ENCODE measurements at regions not wholly inside any gene's neighbourhood (a gene's known extent, or its start where the extent isn't known, plus 50 kb on each side); places are given as distances from the start of the nearest gene placed in this dataset.

DNA sequence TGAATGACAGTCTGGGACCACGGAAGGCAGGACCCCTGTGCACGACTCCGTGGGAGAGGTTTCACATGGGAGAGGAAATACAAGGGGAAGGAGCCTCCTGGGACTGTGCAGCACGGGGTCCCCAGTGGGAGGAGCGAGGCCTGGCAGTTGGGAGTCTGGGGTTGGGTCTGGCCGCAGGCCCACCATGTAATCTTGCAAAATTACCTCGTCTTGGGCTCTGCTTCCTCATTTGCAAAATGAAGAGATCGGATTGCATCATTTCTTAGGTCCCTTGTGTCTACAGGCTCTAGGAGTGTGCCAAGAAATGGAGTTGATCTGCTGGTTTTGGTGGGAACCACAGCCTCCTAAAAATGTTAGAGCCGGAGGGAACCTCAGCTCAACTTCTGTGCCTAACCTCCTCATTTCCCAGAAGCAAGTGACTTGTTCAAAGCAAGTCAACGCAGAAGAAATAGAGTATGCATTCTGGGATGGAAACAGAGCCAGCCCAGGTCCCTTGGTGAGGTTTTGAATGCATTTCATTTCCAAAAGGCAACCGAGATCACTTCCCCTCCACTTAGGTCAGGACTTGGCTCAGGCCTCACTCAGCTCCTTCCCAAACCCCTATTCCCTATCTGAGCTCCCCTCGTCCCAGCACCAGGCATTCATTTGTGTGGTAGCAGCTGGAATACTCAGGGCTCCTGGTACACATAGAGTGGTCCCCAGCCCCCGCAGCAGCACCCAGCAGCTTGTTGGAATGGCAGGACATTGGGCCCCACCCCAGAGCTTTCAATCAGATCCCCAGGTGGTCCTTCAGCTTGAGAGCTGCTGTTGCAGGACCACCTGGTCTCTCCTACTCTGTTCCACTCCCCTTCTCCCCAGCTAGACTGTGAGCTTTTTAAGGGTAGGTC, 267.7 kb downstream of the XXYLT1 start:
- TF ChIP-seq, protein P1, sequence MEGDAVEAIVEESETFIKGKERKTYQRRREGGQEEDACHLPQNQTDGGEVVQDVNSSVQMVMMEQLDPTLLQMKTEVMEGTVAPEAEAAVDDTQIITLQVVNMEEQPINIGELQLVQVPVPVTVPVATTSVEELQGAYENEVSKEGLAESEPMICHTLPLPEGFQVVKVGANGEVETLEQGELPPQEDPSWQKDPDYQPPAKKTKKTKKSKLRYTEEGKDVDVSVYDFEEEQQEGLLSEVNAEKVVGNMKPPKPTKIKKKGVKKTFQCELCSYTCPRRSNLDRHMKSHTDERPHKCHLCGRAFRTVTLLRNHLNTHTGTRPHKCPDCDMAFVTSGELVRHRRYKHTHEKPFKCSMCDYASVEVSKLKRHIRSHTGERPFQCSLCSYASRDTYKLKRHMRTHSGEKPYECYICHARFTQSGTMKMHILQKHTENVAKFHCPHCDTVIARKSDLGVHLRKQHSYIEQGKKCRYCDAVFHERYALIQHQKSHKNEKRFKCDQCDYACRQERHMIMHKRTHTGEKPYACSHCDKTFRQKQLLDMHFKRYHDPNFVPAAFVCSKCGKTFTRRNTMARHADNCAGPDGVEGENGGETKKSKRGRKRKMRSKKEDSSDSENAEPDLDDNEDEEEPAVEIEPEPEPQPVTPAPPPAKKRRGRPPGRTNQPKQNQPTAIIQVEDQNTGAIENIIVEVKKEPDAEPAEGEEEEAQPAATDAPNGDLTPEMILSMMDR (IDR thresholded peaks at IDR 0.05): no peak

DNA sequence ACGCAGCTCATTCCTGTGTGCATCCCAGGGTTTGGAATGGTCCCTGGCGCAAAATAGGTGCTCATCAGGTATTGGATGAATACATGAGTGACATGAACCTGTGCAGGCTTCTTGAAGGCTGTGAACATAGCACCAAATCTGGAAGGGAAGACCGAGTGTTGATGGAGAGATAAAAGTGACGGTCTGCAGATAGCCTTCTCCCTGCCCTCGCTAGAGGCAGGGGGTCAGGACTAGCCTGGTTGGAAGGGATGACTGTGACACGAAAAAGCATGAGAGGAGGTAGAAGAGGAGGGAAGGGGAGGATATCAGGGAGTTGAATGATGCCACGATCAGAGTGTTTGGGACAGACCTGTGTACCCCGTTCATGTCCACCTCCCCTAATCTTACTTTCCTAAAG, 267.1 kb downstream of the XXYLT1 start:
- TF ChIP-seq, protein P1 (IDR thresholded peaks at IDR 0.05): no peak

DNA sequence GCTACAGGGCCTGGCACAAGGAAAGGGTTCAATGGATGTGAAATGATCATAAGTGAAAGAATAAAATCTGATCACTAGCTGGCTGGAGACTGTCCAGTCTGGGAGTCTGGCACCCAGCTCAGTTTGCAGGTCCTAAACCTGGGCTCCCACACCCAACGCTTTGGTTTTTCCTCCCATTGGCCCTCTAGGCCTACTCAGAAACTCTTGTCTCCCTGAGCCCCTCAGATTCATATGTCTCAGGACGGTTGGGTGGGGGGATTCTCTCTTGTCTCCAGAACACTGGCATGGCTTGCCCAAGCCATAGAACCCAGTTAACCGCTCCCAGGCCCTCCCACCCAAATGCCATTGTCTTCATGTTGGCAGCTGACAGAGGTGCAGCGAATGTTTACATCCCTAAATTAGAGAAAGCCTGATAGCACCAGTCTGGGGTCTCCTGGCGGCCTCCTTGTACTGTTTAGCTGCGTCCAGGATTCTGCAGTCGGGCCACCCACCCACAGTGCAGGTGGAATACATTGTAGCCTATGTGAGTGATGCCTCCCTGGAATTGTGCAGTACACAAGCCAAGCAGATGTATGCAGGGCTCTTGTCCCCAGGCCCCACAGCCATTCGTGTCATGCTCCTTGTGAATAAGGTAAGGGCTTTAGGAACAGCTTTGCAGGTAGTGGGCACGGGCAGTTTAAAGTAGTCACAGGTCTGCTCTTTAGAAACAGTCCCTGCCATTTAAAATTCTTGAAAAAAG, 266.3 kb downstream of the XXYLT1 start:
- TF ChIP-seq, protein P1 (IDR thresholded peaks at IDR 0.05): no peak

DNA sequence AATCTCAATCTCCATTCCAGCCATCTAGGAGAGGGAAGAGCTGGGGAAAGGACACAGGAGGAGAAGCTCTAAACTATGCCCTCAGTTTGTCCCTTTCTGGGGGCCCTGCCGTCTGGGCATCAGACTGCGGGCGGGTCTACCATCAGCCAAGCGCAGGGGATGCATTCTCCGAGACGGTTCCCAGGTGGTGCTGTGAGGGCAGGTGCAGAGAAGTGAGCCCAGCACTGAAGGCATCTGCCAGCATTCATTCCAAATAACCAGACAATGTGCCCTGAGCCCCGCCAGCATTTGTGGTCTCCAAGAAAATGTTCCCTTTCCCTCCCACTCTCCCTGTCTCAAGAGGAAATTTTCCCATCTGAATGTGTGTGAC, 265.7 kb downstream of the XXYLT1 start:
- TF ChIP-seq, protein P1 (IDR thresholded peaks at IDR 0.05): no peak

DNA sequence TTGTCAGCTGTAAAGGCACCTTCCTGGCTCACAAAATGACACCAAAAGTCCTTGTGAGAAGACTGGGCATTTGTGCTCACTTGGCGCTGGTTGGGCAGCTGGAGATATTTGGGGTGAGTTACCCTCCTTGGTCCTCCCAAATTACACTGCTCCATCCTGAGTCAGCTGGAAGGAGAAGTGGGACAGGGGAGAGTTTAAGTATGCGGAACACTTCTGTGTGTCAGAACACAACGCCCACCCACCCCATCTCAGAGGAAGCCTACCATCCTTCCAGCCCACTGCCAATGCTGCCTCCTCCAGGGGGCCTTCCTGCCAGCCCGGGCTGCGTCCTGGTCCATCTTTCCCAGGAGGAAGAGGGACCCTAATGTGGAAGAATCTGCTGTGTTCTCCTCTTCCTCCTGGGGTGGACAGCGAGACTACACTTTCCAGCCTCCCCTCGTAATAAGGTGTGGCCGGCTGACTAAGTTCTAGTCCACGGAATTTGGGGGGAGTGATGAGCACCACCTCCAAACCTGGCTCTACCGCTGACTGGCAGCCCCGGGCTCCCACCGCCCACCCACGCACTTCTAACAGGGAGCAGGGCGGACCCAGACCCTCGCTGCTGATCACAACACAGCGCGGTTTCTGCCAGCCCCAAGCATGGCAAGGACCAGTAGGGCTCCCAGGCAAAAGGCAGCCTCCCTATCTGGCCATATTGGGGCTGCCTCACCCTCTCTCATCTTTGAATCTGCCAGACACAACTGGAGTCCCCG, 265.0 kb downstream of the XXYLT1 start:
- TF ChIP-seq, protein P1 (IDR thresholded peaks at IDR 0.05): no peak

DNA sequence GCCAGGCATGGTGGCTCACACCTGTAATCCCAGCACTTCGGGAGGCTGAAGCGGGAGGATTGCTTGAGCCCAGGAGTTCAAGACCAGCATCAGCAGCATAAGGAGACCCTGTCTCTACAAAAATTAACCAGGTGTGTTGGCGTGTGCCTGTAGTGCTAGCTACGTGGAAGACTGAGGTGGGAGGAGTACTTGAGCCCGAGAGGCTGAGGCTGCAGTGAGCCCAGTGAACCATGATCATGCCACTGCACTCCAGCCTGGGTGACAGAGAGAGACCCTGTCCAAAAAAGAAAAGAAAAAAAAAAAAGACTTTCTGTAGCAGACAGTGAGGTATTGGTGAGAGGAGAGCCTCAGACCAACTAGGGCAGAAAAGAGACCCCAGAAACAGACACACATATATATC, 263.8 kb downstream of the XXYLT1 start:
- TF ChIP-seq, protein P1 (IDR thresholded peaks at IDR 0.05): no peak

DNA sequence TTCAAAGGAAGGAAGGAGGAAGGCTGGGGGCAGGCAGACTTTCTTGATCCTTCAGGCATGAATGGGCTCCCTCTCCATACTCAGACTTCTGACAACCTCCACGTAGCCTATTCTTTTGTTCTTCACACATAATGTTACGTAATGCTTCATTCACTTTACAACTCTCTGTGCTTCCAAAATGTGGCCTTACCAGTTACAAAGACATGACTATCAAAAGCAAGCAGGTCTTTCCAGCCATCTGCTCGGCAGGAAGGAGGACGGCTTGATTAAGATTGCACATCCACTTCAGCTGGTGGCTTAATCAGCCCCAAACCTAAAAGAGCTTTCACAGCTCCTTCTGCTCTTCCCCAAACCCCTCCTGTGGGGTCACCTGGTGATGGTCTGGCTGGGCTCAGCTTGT, 263.2 kb downstream of the XXYLT1 start:
- TF ChIP-seq, protein P1 (IDR thresholded peaks at IDR 0.05): no peak
